Nephron (organoid): ENCODE measurements at regions not wholly inside any gene's neighbourhood (a gene's known extent, or its start where the extent isn't known, plus 50 kb on each side); places are given as distances from the start of the nearest gene placed in this dataset.

Experiments used
- H3K27ac Mint-ChIP-seq, 3 experiments: 2 replicates each; pipeline ENCODE4 v1.8.0; 2020; ENCODE audit warnings: mixed read lengths in 3 of 3, mild to moderate bottlenecking in 2 of 3, moderate library complexity in 1 of 3
- H3K27me3 Mint-ChIP-seq: 2 replicates; pipeline ENCODE4 v1.8.0; 2021; ENCODE audit warnings: low read depth, mild to moderate bottlenecking, moderate library complexity, mixed read lengths
- H3K36me3 Mint-ChIP-seq: 2 replicates; pipeline ENCODE4 v1.8.0; 2020; ENCODE audit warnings: low read depth, mixed read lengths
- H3K4me1 Mint-ChIP-seq: 2 replicates; pipeline ENCODE4 v1.8.0; 2020; ENCODE audit warnings: mixed read lengths
- H3K4me3 Mint-ChIP-seq, 3 experiments: 2 replicates each; pipeline ENCODE4 v1.8.0; 2020; ENCODE audit warnings: mild to moderate bottlenecking in 3 of 3, mixed read lengths in 3 of 3, moderate library complexity in 2 of 3
- H3K9me3 Mint-ChIP-seq: 2 replicates; pipeline ENCODE4 v1.8.0; 2020; ENCODE audit warnings: mixed read lengths
- CTCF ChIP-seq, 3 experiments: fragments of 200-600 bp; sonication (generic); IDR thresholded peaks; one replicate each; pipeline ENCODE4 v1.5.0; 2021; ENCODE audit warnings: antibody characterized with exemption in 3 of 3; ENCODE audit not compliant: unreplicated experiment in 3 of 3

GRCh38 chr15:94843060-94843459 is 611.7 kb downstream of the MCTP2 start:
- no peaks in the 10 kb centered on the region for H3K27me3 Mint-ChIP-seq
- H3K4me1 Mint-ChIP-seq, result peaks cover 30% of the 10 kb centered on the region
- no peak overlapping the region for H3K4me3 Mint-ChIP-seq
- H3K9me3 Mint-ChIP-seq, result peaks cover 18% of the 10 kb centered on the region
- peaks cover 4% of the 10 kb centered on the region for H3K36me3 Mint-ChIP-seq
- TF ChIP-seq CTCF (IDR thresholded peaks at IDR 0.05; ENCODE audit: unreplicated experiment in 3 of 3), result no peak
- peak overlapping the region in 1 of 3 experiments; percentile 91 for H3K27ac Mint-ChIP-seq

- peak overlapping the region; percentile 24 to 51 (median 33) for H3K4me3 Mint-ChIP-seq
- peaks cover 25% of the 10 kb centered on the region for H3K9me3 Mint-ChIP-seq
- TF ChIP-seq CTCF (IDR thresholded peaks at IDR 0.05; ENCODE audit: unreplicated experiment in 3 of 3), result no peak
- peaks cover 23% of the 10 kb centered on the region for H3K4me1 Mint-ChIP-seq
- no peaks in the 10 kb centered on the region for H3K27me3 Mint-ChIP-seq
- peak overlapping the region; percentile 88 to 91 (median 90) for H3K27ac Mint-ChIP-seq
- peaks cover 4% of the 10 kb centered on the region for H3K36me3 Mint-ChIP-seq
Observed at GRCh38 chr15:94844198-94844537, 612.8 kb downstream of the MCTP2 start.

GRCh38 chr15:94844538-94845389 is 613.4 kb downstream of the MCTP2 start:
- Mint-ChIP-seq H3K27me3 (no peaks in the 10 kb centered on the region), H3K4me3 (peak overlapping the region; percentile 70 to 86 (median 83)), H3K4me1 (peaks cover 23% of the 10 kb centered on the region), H3K9me3 (peaks cover 28% of the 10 kb centered on the region), H3K36me3 (peaks cover 4% of the 10 kb centered on the region), H3K27ac (peak overlapping the region; percentile 96 to 98 (median 97))
- no peak for TF ChIP-seq CTCF (IDR thresholded peaks at IDR 0.05; ENCODE audit: unreplicated experiment in 3 of 3)

GRCh38 chr15:94845390-94845716 is 614.0 kb downstream of the MCTP2 start:
- Mint-ChIP-seq H3K9me3 (peaks cover 32% of the 10 kb centered on the region), H3K27me3 (no peaks in the 10 kb centered on the region), H3K4me3 (peak overlapping the region; percentile 70 to 86 (median 83)), H3K27ac (peak overlapping the region; percentile 96 to 98 (median 97)), H3K36me3 (peaks cover 4% of the 10 kb centered on the region), H3K4me1 (peaks cover 23% of the 10 kb centered on the region)
- no peak for TF ChIP-seq CTCF (IDR thresholded peaks at IDR 0.05; ENCODE audit: unreplicated experiment in 3 of 3)

- Mint-ChIP-seq H3K4me3 (no peak overlapping the region), H3K27me3 (no peaks in the 10 kb centered on the region), H3K27ac (no peak overlapping the region), H3K4me1 (peaks cover 15% of the 10 kb centered on the region), H3K9me3 (peaks cover 37% of the 10 kb centered on the region), H3K36me3 (no peaks in the 10 kb centered on the region)
- TF ChIP-seq CTCF (IDR thresholded peaks at IDR 0.05; ENCODE audit: unreplicated experiment in 3 of 3), result no peak
Observed at GRCh38 chr15:94847325-94847724, 616.0 kb downstream of the MCTP2 start.

- TF ChIP-seq CTCF (IDR thresholded peaks at IDR 0.05; ENCODE audit: unreplicated experiment in 3 of 3), result no peak
- Mint-ChIP-seq H3K4me1 (peaks cover 15% of the 10 kb centered on the region), H3K9me3 (peaks cover 40% of the 10 kb centered on the region), H3K36me3 (no peaks in the 10 kb centered on the region), H3K27me3 (no peaks in the 10 kb centered on the region), H3K4me3 (no peak overlapping the region), H3K27ac (no peak overlapping the region)
Observed at GRCh38 chr15:94848054-94848453, 616.7 kb downstream of the MCTP2 start.
